WTC11 (cell line): ENCODE measurements at regions not wholly inside any gene's neighbourhood (a gene's known extent, or its start where the extent isn't known, plus 50 kb on each side); places are given as distances from the start of the nearest gene placed in this dataset.

Experiments used
- ATAC-seq: fragments of 200-7000 bp; cut with Tn5 transposase; 2 replicates; pipeline ENCODE4 v1.10.0; 2021; ENCODE audit warnings: mild to moderate bottlenecking, moderate library complexity
- CTCF ChIA-PET: fragments of 300-600 bp; sonication (Branson Sonifier 250); formaldehyde crosslinking; loops from one replicate; lab custom pipeline; 2021; ENCODE audit warnings: antibody characterized with exemption; lab: Charles Lee
- POLR2A ChIA-PET: fragments of 350-600 bp; sonication (Branson Sonifier 250); formaldehyde crosslinking; loops from one replicate; lab custom pipeline; 2021; ENCODE audit warnings: antibody characterized with exemption; lab: Charles Lee
- DNase-seq: peaks from one replicate; pipeline ENCODE4 v3.0.0; 2021; ENCODE audit warnings: low spot score
- H3K27ac Mint-ChIP-seq: 2 replicates; pipeline ENCODE4 v1.8.0; 2021; ENCODE audit warnings: mixed read lengths
- H3K27me3 Mint-ChIP-seq: 2 replicates; pipeline ENCODE4 v1.8.0; 2021; ENCODE audit warnings: low read depth, mild to moderate bottlenecking, moderate library complexity, mixed read lengths
- H3K36me3 Mint-ChIP-seq: 2 replicates; pipeline ENCODE4 v1.8.0; 2021; ENCODE audit warnings: mixed read lengths
- H3K4me1 Mint-ChIP-seq: 2 replicates; pipeline ENCODE4 v1.8.0; 2022; ENCODE audit warnings: mixed read lengths
- H3K4me3 Mint-ChIP-seq: 2 replicates; pipeline ENCODE4 v1.8.0; 2021; ENCODE audit warnings: mild to moderate bottlenecking, moderate library complexity, mixed read lengths
- H3K9me3 Mint-ChIP-seq: 2 replicates; pipeline ENCODE4 v1.8.0; 2021; ENCODE audit warnings: mixed read lengths
- CBFB ChIP-seq: sonication (generic); formaldehyde crosslinking; IDR thresholded peaks from 2 replicates; pipeline ENCODE4 v1.8.1; 2022; ENCODE audit warnings: mild to moderate bottlenecking, low read depth, missing genetic modification reagents
- ETV6 ChIP-seq: sonication (generic); formaldehyde crosslinking; IDR thresholded peaks from 2 replicates; pipeline ENCODE4 v1.8.1; 2022; ENCODE audit warnings: mild to moderate bottlenecking, missing genetic modification reagents
- FOXJ3 ChIP-seq: sonication (generic); formaldehyde crosslinking; IDR thresholded peaks from 2 replicates; pipeline ENCODE4 v1.9.0; 2021; ENCODE audit warnings: missing genetic modification reagents, mild to moderate bottlenecking, borderline replicate concordance
- GABPB1 ChIP-seq: sonication (generic); formaldehyde crosslinking; IDR thresholded peaks from 2 replicates; pipeline ENCODE4 v1.8.1; 2023; ENCODE audit warnings: mild to moderate bottlenecking, missing genetic modification reagents
- GTF2I ChIP-seq: fragments of 250-450 bp; sonication (Bioruptor Pico); conservative IDR thresholded peaks from 2 replicates; pipeline ENCODE4 v1.4.0; 2021; ENCODE audit warnings: mild to moderate bottlenecking
- JAZF1 ChIP-seq: fragments of 250-450 bp; sonication (Bioruptor Pico); IDR thresholded peaks from 2 replicates; pipeline ENCODE4 v1.9.0; 2021; ENCODE audit warnings: moderate library complexity, mild to moderate bottlenecking, inconsistent platforms
- NR1H2 ChIP-seq: sonication (generic); formaldehyde crosslinking; IDR thresholded peaks from 2 replicates; pipeline ENCODE4 v1.9.0; 2021; ENCODE audit warnings: mild to moderate bottlenecking, moderate library complexity, missing genetic modification reagents
- SMAD4 ChIP-seq: sonication (generic); formaldehyde crosslinking; IDR thresholded peaks from 2 replicates; pipeline ENCODE4 v1.8.0; 2022; ENCODE audit warnings: mild to moderate bottlenecking, missing genetic modification reagents
- TCF7 ChIP-seq: sonication (generic); formaldehyde crosslinking; IDR thresholded peaks from 2 replicates; pipeline ENCODE4 v1.8.0; 2022; ENCODE audit warnings: mild to moderate bottlenecking, low read depth, missing genetic modification reagents, moderate library complexity
- TEAD4 ChIP-seq: sonication (generic); formaldehyde crosslinking; IDR thresholded peaks from 2 replicates; pipeline ENCODE4 v1.8.0; 2022; ENCODE audit warnings: mild to moderate bottlenecking, missing genetic modification reagents
- TP53 ChIP-seq: sonication (generic); formaldehyde crosslinking; IDR thresholded peaks from 2 replicates; pipeline ENCODE4 v1.8.1; 2023; ENCODE audit warnings: mild to moderate bottlenecking, missing genetic modification reagents
- ZNF232 ChIP-seq: sonication (generic); formaldehyde crosslinking; IDR thresholded peaks from 2 replicates; pipeline ENCODE4 v1.8.0; 2022; ENCODE audit warnings: mild to moderate bottlenecking, missing genetic modification reagents
- ZNF263 ChIP-seq: sonication (generic); formaldehyde crosslinking; IDR thresholded peaks from 2 replicates; pipeline ENCODE4 v1.8.1; 2022; ENCODE audit warnings: low read depth, mild to moderate bottlenecking, moderate library complexity, missing genetic modification reagents
- ZNF423 ChIP-seq: fragments of 250-450 bp; sonication (Bioruptor Pico); IDR thresholded peaks from 2 replicates; pipeline ENCODE4 v2.1.2; 2022; ENCODE audit warnings: mild to moderate bottlenecking, moderate library complexity
- TF ChIP-seq, protein P1 (sequence below): sonication (generic); formaldehyde crosslinking; IDR thresholded peaks from 2 replicates; pipeline ENCODE4 v1.8.0; 2022; ENCODE audit warnings: mild to moderate bottlenecking, missing genetic modification reagents
- TF ChIP-seq, protein P2 (sequence below): sonication (generic); formaldehyde crosslinking; IDR thresholded peaks from 2 replicates; pipeline ENCODE4 v1.8.1; 2022; ENCODE audit warnings: mild to moderate bottlenecking, moderate library complexity, missing genetic modification reagents
- TF ChIP-seq, protein P3 (sequence below): sonication (generic); formaldehyde crosslinking; conservative IDR thresholded peaks from 2 replicates; pipeline ENCODE4 v1.8.1; 2023; ENCODE audit warnings: mild to moderate bottlenecking, low read depth, missing genetic modification reagents, moderate library complexity
- TF ChIP-seq, protein P4 (sequence below): sonication (generic); formaldehyde crosslinking; IDR thresholded peaks from 2 replicates; pipeline ENCODE4 v1.8.0; 2023; ENCODE audit warnings: mild to moderate bottlenecking, missing genetic modification reagents
- TF ChIP-seq, protein P5 (sequence below): fragments of 250-450 bp; sonication (Bioruptor Pico); IDR thresholded peaks from 2 replicates; pipeline ENCODE4 v1.9.0; 2021; ENCODE audit warnings: mild to moderate bottlenecking
- TF ChIP-seq, protein P6 (sequence below): sonication (generic); formaldehyde crosslinking; IDR thresholded peaks from 2 replicates; pipeline ENCODE4 v1.8.0; 2022; ENCODE audit warnings: mild to moderate bottlenecking, missing genetic modification reagents
- TF ChIP-seq, protein P7 (sequence below): fragments of 250-450 bp; sonication (Bioruptor Pico); IDR thresholded peaks from 2 replicates; pipeline ENCODE4 v1.9.0; 2021; ENCODE audit warnings: mild to moderate bottlenecking

GRCh38 chr1:34657266-34657665 lies 97.6 kb upstream of the GJB5 start (continued):
- TF ChIP-seq, protein P1, sequence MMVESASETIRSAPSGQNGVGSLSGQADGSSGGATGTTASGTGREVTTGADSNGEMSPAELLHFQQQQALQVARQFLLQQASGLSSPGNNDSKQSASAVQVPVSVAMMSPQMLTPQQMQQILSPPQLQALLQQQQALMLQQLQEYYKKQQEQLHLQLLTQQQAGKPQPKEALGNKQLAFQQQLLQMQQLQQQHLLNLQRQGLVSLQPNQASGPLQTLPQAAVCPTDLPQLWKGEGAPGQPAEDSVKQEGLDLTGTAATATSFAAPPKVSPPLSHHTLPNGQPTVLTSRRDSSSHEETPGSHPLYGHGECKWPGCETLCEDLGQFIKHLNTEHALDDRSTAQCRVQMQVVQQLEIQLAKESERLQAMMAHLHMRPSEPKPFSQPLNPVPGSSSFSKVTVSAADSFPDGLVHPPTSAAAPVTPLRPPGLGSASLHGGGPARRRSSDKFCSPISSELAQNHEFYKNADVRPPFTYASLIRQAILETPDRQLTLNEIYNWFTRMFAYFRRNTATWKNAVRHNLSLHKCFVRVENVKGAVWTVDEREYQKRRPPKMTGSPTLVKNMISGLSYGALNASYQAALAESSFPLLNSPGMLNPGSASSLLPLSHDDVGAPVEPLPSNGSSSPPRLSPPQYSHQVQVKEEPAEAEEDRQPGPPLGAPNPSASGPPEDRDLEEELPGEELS (CRISPR knock-in tag) = no peak
- TF ChIP-seq NR1H2 (CRISPR knock-in tag) (no peak), JAZF1 (CRISPR knock-in tag) (no peak), TCF7 (CRISPR knock-in tag) (no peak), GTF2I (CRISPR knock-in tag) (no peak), SMAD4 (CRISPR knock-in tag) (no peak), GABPB1 (CRISPR knock-in tag) (no peak), CBFB (CRISPR knock-in tag) (no peak), ZNF423 (CRISPR knock-in tag) (no peak)
- TF ChIP-seq, protein P2, sequence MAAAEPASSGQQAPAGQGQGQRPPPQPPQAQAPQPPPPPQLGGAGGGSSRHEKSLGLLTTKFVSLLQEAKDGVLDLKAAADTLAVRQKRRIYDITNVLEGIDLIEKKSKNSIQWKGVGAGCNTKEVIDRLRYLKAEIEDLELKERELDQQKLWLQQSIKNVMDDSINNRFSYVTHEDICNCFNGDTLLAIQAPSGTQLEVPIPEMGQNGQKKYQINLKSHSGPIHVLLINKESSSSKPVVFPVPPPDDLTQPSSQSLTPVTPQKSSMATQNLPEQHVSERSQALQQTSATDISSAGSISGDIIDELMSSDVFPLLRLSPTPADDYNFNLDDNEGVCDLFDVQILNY = no peak

- CTCF ChIA-PET = interaction anchor here (0.9 to 2.6 kb wide), 2 partner anchors 12 to 85 kb away, joined by 3 to 9 read pairs; no protein-coding TSS in a partner anchor
- DNase-seq (no peak), ATAC-seq (no peak)
- no peak overlapping the region for H3K4me3 Mint-ChIP-seq
- no peak overlapping the region for H3K27ac Mint-ChIP-seq
- peaks cover 44% of the 10 kb centered on the region for H3K4me1 Mint-ChIP-seq
- H3K36me3 Mint-ChIP-seq = no peaks in the 10 kb centered on the region
- POLR2A ChIA-PET = no interaction called here
- H3K9me3 Mint-ChIP-seq = no peaks in the 10 kb centered on the region
- H3K27me3 Mint-ChIP-seq = no peaks in the 10 kb centered on the region; the same call in 1 of the 2 replicates
- no peak for TF ChIP-seq ZNF263 (CRISPR knock-in tag)
- no peak for TF ChIP-seq TP53 (CRISPR knock-in tag)
- TF ChIP-seq, protein P3, sequence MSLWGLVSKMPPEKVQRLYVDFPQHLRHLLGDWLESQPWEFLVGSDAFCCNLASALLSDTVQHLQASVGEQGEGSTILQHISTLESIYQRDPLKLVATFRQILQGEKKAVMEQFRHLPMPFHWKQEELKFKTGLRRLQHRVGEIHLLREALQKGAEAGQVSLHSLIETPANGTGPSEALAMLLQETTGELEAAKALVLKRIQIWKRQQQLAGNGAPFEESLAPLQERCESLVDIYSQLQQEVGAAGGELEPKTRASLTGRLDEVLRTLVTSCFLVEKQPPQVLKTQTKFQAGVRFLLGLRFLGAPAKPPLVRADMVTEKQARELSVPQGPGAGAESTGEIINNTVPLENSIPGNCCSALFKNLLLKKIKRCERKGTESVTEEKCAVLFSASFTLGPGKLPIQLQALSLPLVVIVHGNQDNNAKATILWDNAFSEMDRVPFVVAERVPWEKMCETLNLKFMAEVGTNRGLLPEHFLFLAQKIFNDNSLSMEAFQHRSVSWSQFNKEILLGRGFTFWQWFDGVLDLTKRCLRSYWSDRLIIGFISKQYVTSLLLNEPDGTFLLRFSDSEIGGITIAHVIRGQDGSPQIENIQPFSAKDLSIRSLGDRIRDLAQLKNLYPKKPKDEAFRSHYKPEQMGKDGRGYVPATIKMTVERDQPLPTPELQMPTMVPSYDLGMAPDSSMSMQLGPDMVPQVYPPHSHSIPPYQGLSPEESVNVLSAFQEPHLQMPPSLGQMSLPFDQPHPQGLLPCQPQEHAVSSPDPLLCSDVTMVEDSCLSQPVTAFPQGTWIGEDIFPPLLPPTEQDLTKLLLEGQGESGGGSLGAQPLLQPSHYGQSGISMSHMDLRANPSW = no peak
- TF ChIP-seq, protein P1 (CRISPR knock-in tag) = no peak
- TF ChIP-seq, protein P4, sequence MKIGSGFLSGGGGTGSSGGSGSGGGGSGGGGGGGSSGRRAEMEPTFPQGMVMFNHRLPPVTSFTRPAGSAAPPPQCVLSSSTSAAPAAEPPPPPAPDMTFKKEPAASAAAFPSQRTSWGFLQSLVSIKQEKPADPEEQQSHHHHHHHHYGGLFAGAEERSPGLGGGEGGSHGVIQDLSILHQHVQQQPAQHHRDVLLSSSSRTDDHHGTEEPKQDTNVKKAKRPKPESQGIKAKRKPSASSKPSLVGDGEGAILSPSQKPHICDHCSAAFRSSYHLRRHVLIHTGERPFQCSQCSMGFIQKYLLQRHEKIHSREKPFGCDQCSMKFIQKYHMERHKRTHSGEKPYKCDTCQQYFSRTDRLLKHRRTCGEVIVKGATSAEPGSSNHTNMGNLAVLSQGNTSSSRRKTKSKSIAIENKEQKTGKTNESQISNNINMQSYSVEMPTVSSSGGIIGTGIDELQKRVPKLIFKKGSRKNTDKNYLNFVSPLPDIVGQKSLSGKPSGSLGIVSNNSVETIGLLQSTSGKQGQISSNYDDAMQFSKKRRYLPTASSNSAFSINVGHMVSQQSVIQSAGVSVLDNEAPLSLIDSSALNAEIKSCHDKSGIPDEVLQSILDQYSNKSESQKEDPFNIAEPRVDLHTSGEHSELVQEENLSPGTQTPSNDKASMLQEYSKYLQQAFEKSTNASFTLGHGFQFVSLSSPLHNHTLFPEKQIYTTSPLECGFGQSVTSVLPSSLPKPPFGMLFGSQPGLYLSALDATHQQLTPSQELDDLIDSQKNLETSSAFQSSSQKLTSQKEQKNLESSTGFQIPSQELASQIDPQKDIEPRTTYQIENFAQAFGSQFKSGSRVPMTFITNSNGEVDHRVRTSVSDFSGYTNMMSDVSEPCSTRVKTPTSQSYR (CRISPR knock-in tag) = no peak
- TF ChIP-seq, protein P5, sequence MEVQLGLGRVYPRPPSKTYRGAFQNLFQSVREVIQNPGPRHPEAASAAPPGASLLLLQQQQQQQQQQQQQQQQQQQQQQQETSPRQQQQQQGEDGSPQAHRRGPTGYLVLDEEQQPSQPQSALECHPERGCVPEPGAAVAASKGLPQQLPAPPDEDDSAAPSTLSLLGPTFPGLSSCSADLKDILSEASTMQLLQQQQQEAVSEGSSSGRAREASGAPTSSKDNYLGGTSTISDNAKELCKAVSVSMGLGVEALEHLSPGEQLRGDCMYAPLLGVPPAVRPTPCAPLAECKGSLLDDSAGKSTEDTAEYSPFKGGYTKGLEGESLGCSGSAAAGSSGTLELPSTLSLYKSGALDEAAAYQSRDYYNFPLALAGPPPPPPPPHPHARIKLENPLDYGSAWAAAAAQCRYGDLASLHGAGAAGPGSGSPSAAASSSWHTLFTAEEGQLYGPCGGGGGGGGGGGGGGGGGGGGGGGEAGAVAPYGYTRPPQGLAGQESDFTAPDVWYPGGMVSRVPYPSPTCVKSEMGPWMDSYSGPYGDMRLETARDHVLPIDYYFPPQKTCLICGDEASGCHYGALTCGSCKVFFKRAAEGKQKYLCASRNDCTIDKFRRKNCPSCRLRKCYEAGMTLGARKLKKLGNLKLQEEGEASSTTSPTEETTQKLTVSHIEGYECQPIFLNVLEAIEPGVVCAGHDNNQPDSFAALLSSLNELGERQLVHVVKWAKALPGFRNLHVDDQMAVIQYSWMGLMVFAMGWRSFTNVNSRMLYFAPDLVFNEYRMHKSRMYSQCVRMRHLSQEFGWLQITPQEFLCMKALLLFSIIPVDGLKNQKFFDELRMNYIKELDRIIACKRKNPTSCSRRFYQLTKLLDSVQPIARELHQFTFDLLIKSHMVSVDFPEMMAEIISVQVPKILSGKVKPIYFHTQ (CRISPR knock-in tag) = no peak
- TF ChIP-seq FOXJ3 (CRISPR knock-in tag) = no peak
- no peak for TF ChIP-seq ETV6
- TF ChIP-seq, protein P6, sequence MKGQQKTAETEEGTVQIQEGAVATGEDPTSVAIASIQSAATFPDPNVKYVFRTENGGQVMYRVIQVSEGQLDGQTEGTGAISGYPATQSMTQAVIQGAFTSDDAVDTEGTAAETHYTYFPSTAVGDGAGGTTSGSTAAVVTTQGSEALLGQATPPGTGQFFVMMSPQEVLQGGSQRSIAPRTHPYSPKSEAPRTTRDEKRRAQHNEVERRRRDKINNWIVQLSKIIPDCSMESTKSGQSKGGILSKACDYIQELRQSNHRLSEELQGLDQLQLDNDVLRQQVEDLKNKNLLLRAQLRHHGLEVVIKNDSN = no peak
- TF ChIP-seq, protein P7, sequence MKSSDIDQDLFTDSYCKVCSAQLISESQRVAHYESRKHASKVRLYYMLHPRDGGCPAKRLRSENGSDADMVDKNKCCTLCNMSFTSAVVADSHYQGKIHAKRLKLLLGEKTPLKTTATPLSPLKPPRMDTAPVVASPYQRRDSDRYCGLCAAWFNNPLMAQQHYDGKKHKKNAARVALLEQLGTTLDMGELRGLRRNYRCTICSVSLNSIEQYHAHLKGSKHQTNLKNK (CRISPR knock-in tag) = no peak
- TF ChIP-seq TEAD4 (CRISPR knock-in tag) = no peak
- no peak for TF ChIP-seq ZNF232
Observed at GRCh38 chr1:34657849-34658248, 97.0 kb upstream of the GJB5 start.
